ENCODE measurements at regions not wholly inside any gene's neighbourhood (a gene's known extent, or its start where the extent isn't known, plus 50 kb on each side); places are given as distances from the start of the nearest gene placed in this dataset.

DNA sequence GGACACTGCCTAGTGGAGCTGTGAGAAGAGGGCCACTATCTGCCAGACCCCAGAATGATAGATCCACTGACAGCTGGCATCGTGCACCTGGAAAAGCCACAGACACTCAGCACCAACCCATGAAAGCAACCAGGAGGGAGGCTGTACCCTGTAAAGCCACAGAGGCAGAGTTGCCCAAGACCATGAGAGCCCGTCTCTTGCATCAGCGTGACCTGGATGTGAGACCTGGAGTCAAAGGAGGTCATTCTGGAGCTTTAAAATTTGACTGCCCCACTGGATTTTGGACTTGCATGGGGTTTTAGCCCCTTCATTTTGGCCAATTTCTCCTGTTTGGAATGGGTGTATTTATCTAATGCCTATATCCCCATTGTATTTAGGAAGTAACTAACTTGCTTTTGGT, 83.5 kb upstream of the P3H2 start:
- H3K4me3 ChIP-seq (ENCODE audit: control insufficient read depth, low read depth, low read length), result no peak overlapping the region
- TF ChIP-seq, protein P1, sequence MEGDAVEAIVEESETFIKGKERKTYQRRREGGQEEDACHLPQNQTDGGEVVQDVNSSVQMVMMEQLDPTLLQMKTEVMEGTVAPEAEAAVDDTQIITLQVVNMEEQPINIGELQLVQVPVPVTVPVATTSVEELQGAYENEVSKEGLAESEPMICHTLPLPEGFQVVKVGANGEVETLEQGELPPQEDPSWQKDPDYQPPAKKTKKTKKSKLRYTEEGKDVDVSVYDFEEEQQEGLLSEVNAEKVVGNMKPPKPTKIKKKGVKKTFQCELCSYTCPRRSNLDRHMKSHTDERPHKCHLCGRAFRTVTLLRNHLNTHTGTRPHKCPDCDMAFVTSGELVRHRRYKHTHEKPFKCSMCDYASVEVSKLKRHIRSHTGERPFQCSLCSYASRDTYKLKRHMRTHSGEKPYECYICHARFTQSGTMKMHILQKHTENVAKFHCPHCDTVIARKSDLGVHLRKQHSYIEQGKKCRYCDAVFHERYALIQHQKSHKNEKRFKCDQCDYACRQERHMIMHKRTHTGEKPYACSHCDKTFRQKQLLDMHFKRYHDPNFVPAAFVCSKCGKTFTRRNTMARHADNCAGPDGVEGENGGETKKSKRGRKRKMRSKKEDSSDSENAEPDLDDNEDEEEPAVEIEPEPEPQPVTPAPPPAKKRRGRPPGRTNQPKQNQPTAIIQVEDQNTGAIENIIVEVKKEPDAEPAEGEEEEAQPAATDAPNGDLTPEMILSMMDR (conservative IDR thresholded peaks at IDR 0.05; ENCODE audit: control insufficient read depth, insufficient read depth, low read depth, low read length), result no peak
- no peak for DNase-seq (ENCODE audit: low read depth)

DNA sequence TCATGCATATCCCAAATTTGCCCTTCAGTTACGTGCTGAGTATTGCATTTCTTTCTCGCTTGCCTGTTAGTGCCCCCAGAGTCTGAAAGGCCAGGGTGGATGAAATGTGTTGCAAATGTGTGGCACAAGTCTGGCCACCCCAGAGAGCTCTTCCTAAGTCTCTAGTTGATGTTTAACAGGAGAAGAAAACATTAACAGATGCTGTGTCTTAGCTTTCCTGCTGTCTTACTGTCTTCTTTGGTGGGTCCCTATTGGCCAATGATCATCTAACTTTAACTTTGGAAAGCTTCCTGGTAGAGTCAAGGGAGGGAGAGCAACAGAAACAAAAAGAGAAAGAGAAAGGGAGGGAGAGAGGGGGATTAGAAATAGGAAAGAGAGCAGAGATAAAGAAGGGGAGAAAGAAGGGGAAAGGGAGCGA, 76.7 kb upstream of the P3H2 start:
- TF ChIP-seq, protein P1 (conservative IDR thresholded peaks at IDR 0.05; ENCODE audit: control insufficient read depth, insufficient read depth, low read depth, low read length), result no peak
- no peak for DNase-seq (ENCODE audit: low read depth)
- no peak overlapping the region for H3K4me3 ChIP-seq (ENCODE audit: control insufficient read depth, low read depth, low read length)

DNA sequence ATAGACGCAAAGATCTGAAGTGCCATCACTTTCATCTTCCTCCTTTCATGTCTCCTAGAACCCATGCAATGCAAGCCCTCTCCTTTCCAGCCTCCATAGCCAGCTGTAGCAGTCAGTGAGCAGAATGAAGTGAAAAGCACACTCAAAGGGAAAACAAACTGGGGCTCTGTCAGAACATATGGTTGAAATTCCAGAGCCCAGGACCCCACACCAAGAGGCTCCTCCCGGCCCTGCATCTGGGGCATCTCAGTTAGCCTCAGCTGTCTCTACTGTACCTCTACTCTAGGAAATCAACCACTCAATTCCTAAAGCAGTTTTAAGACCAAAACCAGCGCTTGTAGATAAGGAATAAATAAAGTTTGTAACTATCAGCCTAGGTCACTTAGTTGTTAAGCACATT, 73.8 kb upstream of the P3H2 start:
- TF ChIP-seq, protein P1 (conservative IDR thresholded peaks at IDR 0.05; ENCODE audit: control insufficient read depth, insufficient read depth, low read depth, low read length), result no peak
- no peak for DNase-seq (ENCODE audit: low read depth)
- no peak overlapping the region for H3K4me3 ChIP-seq (ENCODE audit: control insufficient read depth, low read depth, low read length)

DNA sequence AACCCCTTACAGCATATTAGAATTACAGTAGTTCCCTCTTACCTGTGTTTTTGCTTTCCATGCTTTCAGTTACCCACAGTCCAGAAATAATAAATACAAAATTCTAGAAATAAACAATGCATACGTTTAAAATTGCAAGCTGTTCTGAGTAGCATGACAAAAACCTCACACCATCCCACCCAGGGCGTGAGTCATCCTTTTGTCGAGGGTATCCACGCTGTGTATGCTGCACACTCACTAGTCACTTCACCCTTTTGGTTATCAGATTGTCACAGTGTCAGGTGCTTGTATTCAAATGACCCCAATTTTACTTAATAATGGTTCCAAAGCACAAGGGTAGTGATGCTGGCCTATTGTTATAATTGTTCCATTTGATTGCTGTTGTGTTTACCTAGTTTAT, 72.5 kb upstream of the P3H2 start:
- peak; percentile 40 for DNase-seq (ENCODE audit: low read depth)
- no peak overlapping the region for H3K4me3 ChIP-seq (ENCODE audit: control insufficient read depth, low read depth, low read length)
- TF ChIP-seq, protein P1 (conservative IDR thresholded peaks at IDR 0.05; ENCODE audit: control insufficient read depth, insufficient read depth, low read depth, low read length), result no peak

DNA sequence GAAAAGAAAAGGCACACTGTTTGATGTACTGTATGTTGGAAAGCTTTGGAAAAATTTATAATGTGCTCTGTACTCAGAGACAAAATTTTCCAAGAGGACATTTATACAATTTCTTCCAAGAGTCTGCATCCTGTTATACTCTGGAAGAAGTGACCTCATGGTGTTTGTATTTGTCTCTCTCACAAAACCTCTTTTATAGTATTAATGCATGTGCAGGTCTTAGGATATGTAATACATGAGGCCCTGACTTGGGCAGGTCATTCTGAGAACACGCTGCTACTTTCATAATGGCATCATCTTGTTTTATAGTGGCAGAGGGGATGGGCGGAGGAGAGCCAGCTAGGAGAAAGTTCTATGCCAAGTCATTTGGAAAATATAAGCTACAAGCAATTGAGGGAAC, 72.0 kb upstream of the P3H2 start:
- TF ChIP-seq, protein P1 (conservative IDR thresholded peaks at IDR 0.05; ENCODE audit: control insufficient read depth, insufficient read depth, low read depth, low read length), result no peak
- DNase-seq (ENCODE audit: low read depth), result no peak
- H3K4me3 ChIP-seq (ENCODE audit: control insufficient read depth, low read depth, low read length), result no peak overlapping the region

DNA sequence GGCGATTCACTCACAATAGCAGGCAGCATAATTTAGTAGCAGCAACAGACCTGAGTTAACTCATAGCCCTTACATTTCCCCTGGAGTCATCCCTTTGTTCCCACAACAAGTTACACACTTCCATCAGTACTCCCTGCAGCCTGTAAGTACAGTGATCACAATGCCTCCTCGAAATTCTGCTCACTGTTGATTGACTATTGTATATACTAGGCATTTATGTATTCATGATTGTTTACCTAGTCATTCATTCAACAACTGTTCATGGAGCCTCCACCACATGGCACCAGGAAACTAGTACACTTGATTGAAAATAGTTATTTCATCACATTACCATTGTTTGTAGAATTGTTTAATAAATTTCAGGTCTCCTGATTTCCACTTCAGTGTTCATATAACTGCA, 71.4 kb upstream of the P3H2 start:
- TF ChIP-seq, protein P1 (conservative IDR thresholded peaks at IDR 0.05; ENCODE audit: control insufficient read depth, insufficient read depth, low read depth, low read length), result no peak
- no peak overlapping the region for H3K4me3 ChIP-seq (ENCODE audit: control insufficient read depth, low read depth, low read length)
- no peak for DNase-seq (ENCODE audit: low read depth)

DNA sequence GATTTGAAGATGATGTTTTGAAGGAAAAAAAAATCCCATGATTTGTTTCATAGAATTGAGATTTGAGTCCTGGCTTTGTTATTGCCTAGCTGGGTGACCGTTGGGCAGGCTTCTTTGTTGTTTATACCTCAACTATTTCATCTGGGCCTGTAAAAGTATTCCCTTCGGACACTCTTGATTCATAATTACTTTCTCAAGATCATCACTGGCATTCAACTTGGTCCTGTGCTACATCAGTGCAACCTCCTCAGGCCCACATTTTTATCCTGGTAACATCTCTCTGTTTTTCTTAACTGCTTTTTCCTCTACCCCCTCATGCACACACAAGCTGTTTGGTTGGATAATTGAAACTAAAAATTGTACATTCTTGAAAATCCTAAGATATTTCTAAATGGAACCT, 67.5 kb upstream of the P3H2 start:
- no peak for DNase-seq (ENCODE audit: low read depth)
- no peak overlapping the region for H3K4me3 ChIP-seq (ENCODE audit: control insufficient read depth, low read depth, low read length)
- TF ChIP-seq, protein P1 (conservative IDR thresholded peaks at IDR 0.05; ENCODE audit: control insufficient read depth, insufficient read depth, low read depth, low read length), result no peak

All from fibroblast of mammary gland (primary cell).